Endothelial cell of umbilical vein (primary cell): ENCODE measurements at regions not wholly inside any gene's neighbourhood (a gene's known extent, or its start where the extent isn't known, plus 50 kb on each side); places are given as distances from the start of the nearest gene placed in this dataset.

Experiments
- BruUV-seq: library from RNA; stranded (reverse); fragments of 400-500 nt; replicated peaks from 2 replicates; lab custom pipeline; 2021; lab: Mats Ljungman, UMichigan
- CTCF ChIA-PET: fragments of 300-600, 350-600 bp; sonication (Branson Sonifier 250); formaldehyde crosslinking; loops from one replicate; lab custom pipeline; 2021; ENCODE audit warnings: antibody characterized with exemption, inconsistent platforms; lab: Charles Lee
- POLR2A ChIA-PET: fragments of 300-600, 350-600 bp; sonication (Branson Sonifier 250); formaldehyde crosslinking; loops from one replicate; lab custom pipeline; 2021; ENCODE audit warnings: antibody characterized with exemption, inconsistent platforms; lab: Charles Lee
- DNase-seq: peaks from one replicate; pipeline ENCODE4 v3.0.0-alpha.2; 2011; ENCODE audit warnings: low read depth, low spot score
- FAIRE-seq: peaks from 2 replicates; lab custom pipeline; 2011; peaks lifted over from hg19 to GRCh38; lab: Jason Lieb, UNC
- H2AFZ ChIP-seq: 2 replicates; pipeline ENCODE4 v1.6.0; 2012; ENCODE audit warnings: low read depth, low read length, control low read depth, inconsistent platforms
- H3K27ac ChIP-seq: 2 replicates; pipeline ENCODE4 v1.5.1; 2011; ENCODE audit warnings: low read depth, mild to moderate bottlenecking, control low read depth, low read length, moderate library complexity; ENCODE audit not compliant: insufficient read depth
- H3K27me3 ChIP-seq, 2 experiments: 2 replicates each; pipeline versions ENCODE4 v1.6.0 to v1.6.1; 2011; ENCODE audit warnings: low read length in 2 of 2, mixed read lengths in 1 of 2; ENCODE audit not compliant: control insufficient read depth in 2 of 2, insufficient read depth in 2 of 2
- H3K36me3 ChIP-seq, 2 experiments: 2 replicates in 1 of 2; 3 replicates in 1 of 2; pipeline ENCODE4 v1.5.1; 2011; ENCODE audit warnings: low read length in 2 of 2, mild to moderate bottlenecking in 1 of 2, moderate library complexity in 1 of 2; ENCODE audit not compliant: control insufficient read depth in 2 of 2, insufficient read depth in 2 of 2; ENCODE audit errors: extremely low read depth in 1 of 2
- H3K4me1 ChIP-seq: 3 replicates; pipeline ENCODE4 v1.5.1; 2011; ENCODE audit warnings: mild to moderate bottlenecking, low read length; ENCODE audit not compliant: control insufficient read depth, insufficient read depth; ENCODE audit errors: extremely low read depth
- H3K4me2 ChIP-seq: 2 replicates; pipeline ENCODE4 v1.6.1; 2011; ENCODE audit warnings: low read length, control low read depth, mixed read lengths; ENCODE audit not compliant: insufficient read depth
- H3K4me3 ChIP-seq, 3 experiments: fragments of 200-600 bp in 1 of 3; sonication (generic), shearing (Covaris generic) in 1 of 3; replicated peaks in 1 of 3; 2 replicates each; pipeline ENCODE4 v1.5.1; 2011 to 2016; ENCODE audit warnings: control low read depth in 3 of 3, low read length in 3 of 3, mild to moderate bottlenecking in 2 of 3, inconsistent platforms in 1 of 3, low read depth in 1 of 3, moderate library complexity in 1 of 3; ENCODE audit not compliant: insufficient read depth in 1 of 3
- H3K79me2 ChIP-seq: 2 replicates; pipeline ENCODE4 v1.6.0; 2012; ENCODE audit warnings: low read length, inconsistent platforms; ENCODE audit not compliant: control insufficient read depth, insufficient read depth
- H3K9ac ChIP-seq: replicated peaks from 2 replicates; pipeline ENCODE3; 2011; ENCODE audit warnings: low read length, control low read depth; ENCODE audit not compliant: insufficient read depth; ENCODE audit errors: extremely low read depth
- H3K9me1 ChIP-seq: replicated peaks from 3 replicates; pipeline ENCODE4 v1.6.0; 2011; ENCODE audit warnings: mild to moderate bottlenecking, low read length; ENCODE audit not compliant: control insufficient read depth, insufficient read depth; ENCODE audit errors: extremely low read depth
- H3K9me3 ChIP-seq: replicated peaks from 2 replicates; pipeline ENCODE4 v1.5.1; 2012; ENCODE audit warnings: low read length, inconsistent platforms; ENCODE audit not compliant: control insufficient read depth, insufficient read depth
- H4K20me1 ChIP-seq: replicated peaks from 2 replicates; pipeline ENCODE3; 2011; ENCODE audit warnings: mild to moderate bottlenecking, low read length; ENCODE audit not compliant: control insufficient read depth, insufficient read depth; ENCODE audit errors: extremely low read depth
- CTCF ChIP-seq, 2 donors: IDR thresholded peaks; 1 replicate in 1 of 2; 2 replicates in 1 of 2; pipeline ENCODE4 v1.5.1; 2011; ENCODE audit warnings: low read length in 2 of 2, mild to moderate bottlenecking in 2 of 2, moderate library complexity in 2 of 2, control low read depth in 1 of 2, inconsistent platforms in 1 of 2, low read depth in 1 of 2; ENCODE audit not compliant: insufficient read depth in 1 of 2; ENCODE audit errors: extremely low read depth in 1 of 2
- EZH2 ChIP-seq: IDR thresholded peaks from 2 replicates; pipeline ENCODE4 v1.6.1; 2012; ENCODE audit warnings: borderline replicate concordance, low read depth, mild to moderate bottlenecking, moderate library complexity, low read length, inconsistent platforms; ENCODE audit not compliant: severe bottlenecking
- FOS ChIP-seq: IDR thresholded peaks from 2 replicates; pipeline ENCODE4 v1.6.1; 2011; ENCODE audit warnings: mild to moderate bottlenecking, low read length, moderate library complexity, borderline replicate concordance; ENCODE audit not compliant: insufficient read depth
- GATA2 ChIP-seq: IDR thresholded peaks from 2 replicates; pipeline ENCODE4 v1.7.0; 2011; ENCODE audit warnings: low read depth, mild to moderate bottlenecking, moderate library complexity, mixed read lengths, low read length; ENCODE audit not compliant: insufficient read length, insufficient read depth
- JUN ChIP-seq: IDR thresholded peaks from 2 replicates; pipeline ENCODE4 v1.6.1; 2011; ENCODE audit warnings: borderline replicate concordance, low read depth; ENCODE audit not compliant: insufficient read length, insufficient read depth
- MAX ChIP-seq: IDR thresholded peaks from 2 replicates; pipeline ENCODE4 v1.6.1; 2011; ENCODE audit not compliant: insufficient read depth, insufficient read length
- MYC ChIP-seq: IDR thresholded peaks from one replicate; pipeline ENCODE4 v1.6.1; 2011; ENCODE audit warnings: mild to moderate bottlenecking, low read depth, low read length
- POLR2A ChIP-seq: IDR thresholded peaks from 2 replicates; pipeline ENCODE4 v1.6.1; 2012; ENCODE audit warnings: low read depth, mild to moderate bottlenecking, control low read depth, low read length
- POLR2AphosphoS5 ChIP-seq: IDR thresholded peaks from 2 replicates; pipeline ENCODE4 v1.6.1; 2012; ENCODE audit warnings: low read depth, mild to moderate bottlenecking, control low read depth, low read length, moderate library complexity; ENCODE audit not compliant: insufficient read depth
- dilution Hi-C: fragments of 300-500 bp; cut with MboI; formaldehyde crosslinking; loops from one replicate; pipeline ENCODE4 v1.15.0; 2019; ENCODE audit warnings: low sequenced_read_pairs; ENCODE audit not compliant: extremely low pct_ligation_motif_present
- intact Hi-C: fragments of 100-400 bp; cut with micrococcal nuclease; formaldehyde crosslinking; loops from one replicate; pipeline ENCODE4 v1.10.0; 2022

DNA sequence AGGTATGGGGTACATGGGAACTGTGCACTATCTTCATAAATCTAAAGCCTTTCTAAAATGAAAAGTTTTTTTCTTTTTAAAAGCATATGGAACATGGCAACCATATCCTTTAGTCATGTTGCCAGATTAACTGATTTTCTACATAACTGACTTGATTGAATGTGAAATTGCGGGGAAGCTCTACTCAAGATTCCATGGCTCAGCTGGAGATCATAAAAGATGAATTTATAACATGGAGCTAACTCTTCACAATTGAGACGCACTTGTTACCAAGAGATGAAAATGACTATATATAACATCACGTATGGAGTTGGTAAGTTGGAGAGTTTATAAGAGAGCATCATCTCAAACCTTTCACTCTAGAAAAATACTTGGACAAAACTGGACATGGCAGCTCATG, 190.2 kb upstream of the MYO3A start:
- H3K9ac ChIP-seq: no peak overlapping the region
- no peak for FAIRE-seq
- CTCF ChIA-PET: no interaction called here
- no peaks in the 10 kb centered on the region for H3K9me1 ChIP-seq
- no peaks in the 10 kb centered on the region for H4K20me1 ChIP-seq
- no peak overlapping the region for H3K27ac ChIP-seq
- DNase-seq: no peak
- H2AFZ ChIP-seq: no peak overlapping the region
- H3K9me3 ChIP-seq: no peaks in the 10 kb centered on the region
- no peak overlapping the region for H3K4me2 ChIP-seq
- H3K4me1 ChIP-seq: no peaks in the 10 kb centered on the region
- TF ChIP-seq EZH2 (no peak), FOS (no peak), GATA2 (no peak), POLR2AphosphoS5 (no peak), MYC (no peak), MAX (no peak), POLR2A (no peak), JUN (no peak), CTCF (IDR thresholded peaks at IDR 0.05; ENCODE audit: extremely low read depth in 1 of 2, insufficient read depth in 1 of 2, low read depth in 1 of 2, low read length in 2 of 2) (no peak)
- dilution Hi-C loops: no loop called here
- H3K27me3 ChIP-seq: no peaks in the 10 kb centered on the region
- H3K36me3 ChIP-seq: no peaks in the 10 kb centered on the region
- H3K4me3 ChIP-seq: no peak overlapping the region
- POLR2A ChIA-PET: no interaction called here
- intact Hi-C loops: no loop called here
- BruUV-seq: no TSS peak
- no peaks in the 10 kb centered on the region for H3K79me2 ChIP-seq
